Sigmoid colon (tissue), 6 donors: ENCODE measurements at regions not wholly inside any gene's neighbourhood (a gene's known extent, or its start where the extent isn't known, plus 50 kb on each side); places are given as distances from the start of the nearest gene placed in this dataset.
"Not testable (repeated sequence)": the region's sequence is repeated elsewhere in the genome, so short reads cannot be mapped to it uniquely, and the experiment has no call there.

Source experiments
- DNase-seq: peaks from one replicate; pipeline ENCODE4 v3.0.0-alpha.2; 2019
- H3K27ac ChIP-seq, 4 donors: fragments of 200-600 bp; sonication (generic); one replicate each; pipeline ENCODE4 v1.5.1; 2016 to 2019; ENCODE audit warnings: mild to moderate bottlenecking in 1 of 4
- H3K27me3 ChIP-seq, 3 donors: fragments of 200-600 bp; sonication (generic); one replicate each; pipeline ENCODE4 v1.5.1; 2019; ENCODE audit warnings: mild to moderate bottlenecking in 1 of 3
- H3K36me3 ChIP-seq, 4 donors: fragments of 200-600 bp; sonication (generic); one replicate each; pipeline ENCODE4 v1.5.1; 2016 to 2019
- H3K4me1 ChIP-seq, 4 donors: fragments of 200-600 bp; sonication (generic); one replicate each; pipeline ENCODE4 v1.5.1; 2017 to 2019
- H3K4me3 ChIP-seq, 4 donors: fragments of 200-600 bp; sonication (generic); one replicate each; pipeline ENCODE4 v1.5.1; 2017 to 2019; ENCODE audit warnings: mild to moderate bottlenecking in 2 of 4, moderate library complexity in 1 of 4
- H3K9me3 ChIP-seq, 4 donors: fragments of 200-600 bp in 3 of 4; sonication (generic) in 3 of 4; one replicate each; pipeline versions ENCODE4 v1.5.1 to v1.6.1; 2013 to 2019
- EP300 ChIP-seq, 4 donors: sonication (generic); formaldehyde crosslinking; IDR thresholded peaks; one replicate each; pipeline ENCODE4 v1.6.1; 2017; ENCODE audit warnings: antibody characterized with exemption in 4 of 4
- POLR2A ChIP-seq, 2 donors: fragments of 450-650 bp; IDR thresholded peaks; one replicate each; pipeline ENCODE4 v1.6.1; 2016; ENCODE audit warnings: antibody characterized with exemption in 2 of 2, mild to moderate bottlenecking in 2 of 2, moderate library complexity in 2 of 2
- POLR2AphosphoS5 ChIP-seq, 4 donors: sonication (generic); formaldehyde crosslinking; IDR thresholded peaks; one replicate each; pipeline ENCODE4 v1.6.1; 2017; ENCODE audit warnings: antibody characterized with exemption in 4 of 4
- WGBS, 2 donors: extraction: QIAGEN DNeasy Blood & Tissue Kit; methylation state at CpG; one replicate each; pipeline ENCODE4 v1.1.7; 2013; 5-methylcytosine and 5-hydroxymethylcytosine counted together
- intact Hi-C: fragments of 100-400 bp; cut with DNase I; formaldehyde crosslinking; loops from one replicate; pipeline ENCODE4 v1.15.1; 2023
- TF ChIP-seq, protein P1 (sequence below), 4 experiments: fragments of 450-650 bp in 3 of 4; fragments of 200-600 bp in 1 of 4; IDR thresholded peaks; one replicate each; pipeline ENCODE4 v1.5.1; 2016 to 2019; ENCODE audit warnings: antibody characterized with exemption in 4 of 4, mild to moderate bottlenecking in 3 of 4, moderate library complexity in 2 of 4
- donor health status: healthy with polysubstance abuse.
- donor health status: healthy.

GRCh38 chr3:72655723-72656122 lies 192.5 kb downstream of the SHQ1 start:
- H3K4me3 ChIP-seq, result no peak overlapping the region
- no peaks in the 10 kb centered on the region for H3K36me3 ChIP-seq
- peaks cover 0 to 22% (median 10%) of the 10 kb centered on the region in 4 donors for H3K4me1 ChIP-seq
- intact Hi-C loops, result no loop called here
- H3K27ac ChIP-seq, result no peak overlapping the region
- DNase-seq, result no peak
- H3K9me3 ChIP-seq, result no peaks in the 10 kb centered on the region
- WGBS, 2 donors, result 84 to 88% methylated on average over 6 of the region's 6 CpGs
- TF ChIP-seq POLR2A (IDR thresholded peaks at IDR 0.05), result no peak
- TF ChIP-seq EP300 (IDR thresholded peaks at IDR 0.05), result no peak
- no peak for TF ChIP-seq POLR2AphosphoS5 (IDR thresholded peaks at IDR 0.05)
- TF ChIP-seq, protein P1, sequence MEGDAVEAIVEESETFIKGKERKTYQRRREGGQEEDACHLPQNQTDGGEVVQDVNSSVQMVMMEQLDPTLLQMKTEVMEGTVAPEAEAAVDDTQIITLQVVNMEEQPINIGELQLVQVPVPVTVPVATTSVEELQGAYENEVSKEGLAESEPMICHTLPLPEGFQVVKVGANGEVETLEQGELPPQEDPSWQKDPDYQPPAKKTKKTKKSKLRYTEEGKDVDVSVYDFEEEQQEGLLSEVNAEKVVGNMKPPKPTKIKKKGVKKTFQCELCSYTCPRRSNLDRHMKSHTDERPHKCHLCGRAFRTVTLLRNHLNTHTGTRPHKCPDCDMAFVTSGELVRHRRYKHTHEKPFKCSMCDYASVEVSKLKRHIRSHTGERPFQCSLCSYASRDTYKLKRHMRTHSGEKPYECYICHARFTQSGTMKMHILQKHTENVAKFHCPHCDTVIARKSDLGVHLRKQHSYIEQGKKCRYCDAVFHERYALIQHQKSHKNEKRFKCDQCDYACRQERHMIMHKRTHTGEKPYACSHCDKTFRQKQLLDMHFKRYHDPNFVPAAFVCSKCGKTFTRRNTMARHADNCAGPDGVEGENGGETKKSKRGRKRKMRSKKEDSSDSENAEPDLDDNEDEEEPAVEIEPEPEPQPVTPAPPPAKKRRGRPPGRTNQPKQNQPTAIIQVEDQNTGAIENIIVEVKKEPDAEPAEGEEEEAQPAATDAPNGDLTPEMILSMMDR (IDR thresholded peaks at IDR 0.05), result no peak
- H3K27me3 ChIP-seq, result peaks cover 3 to 13% (median 4%) of the 10 kb centered on the region in 3 donors

GRCh38 chr3:72655131-72655551 lies 193.1 kb downstream of the SHQ1 start:
- Histone ChIP-seq H3K9me3 (no peaks in the 10 kb centered on the region), H3K4me1 (peaks cover 0 to 16% (median 6%) of the 10 kb centered on the region in 4 donors), H3K4me3 (no peak overlapping the region), H3K27ac (no peak overlapping the region), H3K36me3 (no peaks in the 10 kb centered on the region), H3K27me3 (peaks cover 3 to 13% (median 4%) of the 10 kb centered on the region in 3 donors)
- intact Hi-C loops, result no loop called here
- WGBS, 2 donors, result 22 to 40% methylated on average over 26 of the region's 26 CpGs
- DNase-seq, result no peak
- no peak for TF ChIP-seq POLR2A (IDR thresholded peaks at IDR 0.05)
- TF ChIP-seq EP300 (IDR thresholded peaks at IDR 0.05), result no peak
- TF ChIP-seq, protein P1 (IDR thresholded peaks at IDR 0.05), result no peak
- TF ChIP-seq POLR2AphosphoS5 (IDR thresholded peaks at IDR 0.05), result no peak

GRCh38 chr3:72652395-72652794 lies 195.8 kb downstream of the SHQ1 start:
- peaks cover 0 to 8% (median 2%) of the 10 kb centered on the region in 4 donors for H3K4me1 ChIP-seq
- H3K4me3 ChIP-seq, result no peak overlapping the region
- no peaks in the 10 kb centered on the region for H3K36me3 ChIP-seq
- H3K27me3 ChIP-seq, result peaks cover 3 to 13% (median 4%) of the 10 kb centered on the region in 3 donors
- no peak overlapping the region for H3K27ac ChIP-seq
- intact Hi-C loops, result no loop called here
- TF ChIP-seq, protein P1 (IDR thresholded peaks at IDR 0.05), result no peak
- TF ChIP-seq POLR2A (IDR thresholded peaks at IDR 0.05), result no peak
- TF ChIP-seq POLR2AphosphoS5 (IDR thresholded peaks at IDR 0.05), result no peak
- no peak for TF ChIP-seq EP300 (IDR thresholded peaks at IDR 0.05)
- WGBS, 2 donors, result 74 to 75% methylated on average over 4 of the region's 4 CpGs
- H3K9me3 ChIP-seq, result no peaks in the 10 kb centered on the region
- no peak for DNase-seq

DNA sequence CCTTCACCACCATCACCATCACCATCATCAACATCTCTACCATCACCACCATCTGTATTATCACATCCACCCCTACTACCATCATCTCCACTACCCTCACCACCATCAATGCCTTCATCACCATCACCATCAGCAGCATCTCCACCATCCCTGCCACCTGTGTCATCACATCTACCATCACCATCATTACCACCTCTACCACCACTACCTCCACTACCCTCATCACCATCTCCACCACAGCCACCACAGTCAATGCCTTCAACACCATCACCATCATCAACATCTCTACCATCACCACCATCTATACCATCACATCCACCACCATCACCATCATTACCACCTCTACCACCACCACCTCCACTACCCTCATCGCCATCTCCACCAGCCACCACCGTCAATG lies 196.7 kb downstream of the SHQ1 start:
- DNase-seq, result no peak
- Histone ChIP-seq H3K27ac (no peak overlapping the region), H3K27me3 (peaks cover 3 to 13% (median 4%) of the 10 kb centered on the region in 3 donors), H3K36me3 (no peaks in the 10 kb centered on the region), H3K4me3 (no peak overlapping the region), H3K4me1 (peaks cover 0 to 8% (median 2%) of the 10 kb centered on the region in 4 donors), H3K9me3 (no peaks in the 10 kb centered on the region)
- TF ChIP-seq, protein P1 (IDR thresholded peaks at IDR 0.05), result no peak
- no peak for TF ChIP-seq POLR2A (IDR thresholded peaks at IDR 0.05)
- no peak for TF ChIP-seq EP300 (IDR thresholded peaks at IDR 0.05)
- no peak for TF ChIP-seq POLR2AphosphoS5 (IDR thresholded peaks at IDR 0.05)
- intact Hi-C loops, result no loop called here
- 93 to 99% methylated on average over 2 of the region's 2 CpGs for WGBS, 2 donors

GRCh38 chr3:72646263-72646662 lies 202.0 kb downstream of the SHQ1 start:
- intact Hi-C loops, result no loop called here
- TF ChIP-seq POLR2A (IDR thresholded peaks at IDR 0.05), result no peak
- TF ChIP-seq, protein P1 (IDR thresholded peaks at IDR 0.05), result no peak
- no peak for TF ChIP-seq EP300 (IDR thresholded peaks at IDR 0.05)
- TF ChIP-seq POLR2AphosphoS5 (IDR thresholded peaks at IDR 0.05), result no peak
- DNase-seq, result no peak
- Histone ChIP-seq H3K27ac (no peak overlapping the region), H3K36me3 (no peaks in the 10 kb centered on the region), H3K27me3 (no peaks in the 10 kb centered on the region), H3K4me3 (no peak overlapping the region), H3K9me3 (no peaks in the 10 kb centered on the region), H3K4me1 (no peaks in the 10 kb centered on the region)
- 74 to 94% methylated on average over 2 of the region's 2 CpGs for WGBS, 2 donors

GRCh38 chr3:72643635-72644034 lies 204.6 kb downstream of the SHQ1 start:
- WGBS, 2 donors, result 96% methylated on average over 8 of the region's 8 CpGs
- H3K36me3 ChIP-seq, DNase-seq, H3K9me3 ChIP-seq, H3K4me1 ChIP-seq, intact Hi-C loops, H3K4me3 ChIP-seq, H3K27me3 ChIP-seq, H3K27ac ChIP-seq: not testable (repeated sequence)
